Activated CD8-positive, alpha-beta memory T cell treated with anti-CD3 and anti-CD28 coated beads for 36 hours (primary cell): ENCODE measurements at regions not wholly inside any gene's neighbourhood (a gene's known extent, or its start where the extent isn't known, plus 50 kb on each side); places are given as distances from the start of the nearest gene placed in this dataset.
"Not testable (repeated sequence)": the region's sequence is repeated elsewhere in the genome, so short reads cannot be mapped to it uniquely, and the experiment has no call there.

Source experiments
- CTCF ChIA-PET: fragments of 350-600 bp; sonication (Branson Sonifier 250); formaldehyde crosslinking; loops from one replicate; lab custom pipeline; 2021; ENCODE audit warnings: antibody characterized with exemption; lab: Charles Lee
- POLR2A ChIA-PET: fragments of 350-600 bp; sonication (Branson Sonifier 250); formaldehyde crosslinking; loops from one replicate; lab custom pipeline; 2021; ENCODE audit warnings: antibody characterized with exemption; lab: Charles Lee

DNA sequence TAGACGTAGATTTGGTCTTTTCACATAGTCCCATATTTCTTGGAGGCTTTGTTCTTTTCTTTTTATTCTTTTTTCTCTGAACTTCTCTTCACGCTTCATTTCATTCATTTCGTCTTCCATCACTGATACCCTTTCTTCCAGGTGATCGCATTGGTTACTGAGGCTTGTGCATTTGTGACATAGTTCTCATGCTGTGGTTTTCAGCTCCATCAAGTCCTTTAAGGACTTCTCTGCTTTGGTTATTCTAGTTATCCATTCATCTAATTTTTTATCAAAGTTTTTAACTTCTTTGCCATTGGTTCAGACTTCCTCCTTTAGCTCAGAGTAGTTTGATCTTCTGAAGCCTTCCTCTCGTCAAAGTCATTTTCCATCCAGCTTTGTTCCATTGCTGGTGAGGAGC lies 125.8 kb downstream of the PRL start:
- POLR2A ChIA-PET, CTCF ChIA-PET: not testable (repeated sequence)

DNA sequence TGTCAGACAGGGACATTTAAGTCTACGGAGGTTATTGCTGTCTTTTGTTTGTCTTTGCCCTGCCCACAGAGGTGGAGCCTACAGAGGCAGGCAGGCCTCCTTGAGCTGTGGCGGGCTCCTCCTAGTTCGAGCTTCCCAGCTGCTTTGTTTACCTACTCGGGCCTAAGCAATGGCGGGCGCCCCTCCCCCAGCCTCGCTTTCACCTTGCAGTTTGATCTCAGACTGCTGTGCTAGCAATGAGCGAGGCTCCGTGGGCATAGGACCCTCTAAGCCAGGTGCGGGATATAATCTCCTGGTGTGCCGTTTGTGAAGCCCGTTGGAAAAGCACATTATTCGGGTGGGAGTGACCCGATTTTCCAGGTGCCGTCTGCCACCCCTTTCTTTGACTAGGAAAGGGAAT lies 125.0 kb downstream of the PRL start:
- CTCF ChIA-PET, POLR2A ChIA-PET: not testable (repeated sequence)

DNA sequence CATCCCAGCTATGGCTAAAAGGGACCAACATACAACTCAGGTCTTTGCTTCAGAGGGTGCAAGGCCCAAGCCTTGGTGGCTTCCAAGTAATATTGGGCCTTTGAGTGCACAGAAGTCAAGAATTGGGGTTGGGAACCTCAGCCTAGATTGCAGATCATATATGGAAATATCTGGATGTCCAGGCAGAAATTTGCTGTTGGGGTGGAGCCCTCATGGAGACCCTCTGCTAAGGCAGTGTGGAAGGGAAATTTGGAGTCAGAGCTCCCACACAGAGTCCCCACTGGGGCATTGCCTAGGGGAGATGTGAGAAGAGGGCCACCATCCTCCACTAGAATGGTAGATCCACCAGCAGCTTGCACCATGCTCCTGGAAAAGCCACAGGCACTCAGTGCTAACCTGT lies 123.5 kb downstream of the PRL start:
- POLR2A ChIA-PET, result no interaction called here
- CTCF ChIA-PET, result no interaction called here

DNA sequence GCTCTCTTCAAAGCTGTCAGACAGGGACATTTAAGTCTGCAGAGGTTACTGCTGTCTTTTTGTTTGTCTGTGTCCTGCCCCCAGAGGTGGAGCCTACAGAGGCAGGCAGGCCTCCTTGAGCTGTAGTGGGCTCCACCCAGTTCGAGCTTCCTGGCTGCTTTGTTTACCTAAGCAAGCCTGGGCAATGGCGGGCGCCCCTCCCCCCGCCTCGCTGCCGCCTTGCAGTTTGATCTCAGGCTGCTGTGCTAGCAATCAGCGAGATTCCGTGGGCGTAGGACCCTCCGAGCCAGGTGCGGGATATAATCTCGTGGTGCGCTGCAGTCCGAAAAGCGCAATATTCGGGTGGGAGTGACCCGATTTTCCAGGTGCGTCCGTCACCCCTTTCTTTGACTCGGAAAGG lies 116.6 kb downstream of the PRL start:
- CTCF ChIA-PET, POLR2A ChIA-PET: not testable (repeated sequence)

DNA sequence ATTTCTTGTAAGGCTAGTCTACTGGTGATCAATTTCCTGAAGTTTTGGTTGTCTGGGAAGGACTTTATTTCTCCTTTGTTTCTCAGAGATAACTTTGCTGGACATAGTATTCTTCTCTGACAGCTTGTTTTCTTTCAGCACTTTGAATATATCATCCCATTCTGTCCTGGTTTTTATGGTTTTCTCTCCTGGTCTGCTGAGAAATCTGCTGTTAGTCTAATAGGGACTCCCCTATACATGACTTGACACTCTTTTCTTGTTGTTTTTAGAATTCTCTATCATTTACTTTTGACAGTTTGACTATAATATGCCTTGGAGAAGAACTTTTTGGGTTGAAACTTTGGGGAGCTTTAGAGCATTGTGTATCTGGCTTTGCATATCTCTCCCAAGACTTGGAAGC lies 112.5 kb downstream of the PRL start:
- CTCF ChIA-PET, result no interaction called here

DNA sequence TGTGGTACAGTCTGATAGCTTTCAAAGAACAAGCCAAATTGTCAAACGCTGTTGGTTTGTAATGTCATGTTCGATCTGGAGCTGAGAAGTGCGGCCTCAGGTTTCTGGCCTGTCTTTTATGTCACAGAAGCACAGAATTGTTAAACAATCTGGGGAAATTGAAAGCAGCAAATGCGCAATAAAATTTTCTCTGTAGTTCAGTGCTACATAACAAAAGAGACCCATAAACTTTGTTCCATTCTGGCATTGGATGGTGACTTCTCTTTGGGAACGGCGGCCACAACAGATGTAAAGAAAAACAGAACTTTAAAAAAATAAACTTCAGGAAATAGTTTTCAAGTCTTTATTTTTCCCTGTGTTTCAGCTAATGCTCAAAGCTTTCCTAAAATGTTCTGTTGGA lies 106.9 kb downstream of the PRL start:
- CTCF ChIA-PET, result no interaction called here

More for the DNA sequence above, 112.5 kb downstream of the PRL start:
- POLR2A ChIA-PET, result no interaction called here

DNA sequence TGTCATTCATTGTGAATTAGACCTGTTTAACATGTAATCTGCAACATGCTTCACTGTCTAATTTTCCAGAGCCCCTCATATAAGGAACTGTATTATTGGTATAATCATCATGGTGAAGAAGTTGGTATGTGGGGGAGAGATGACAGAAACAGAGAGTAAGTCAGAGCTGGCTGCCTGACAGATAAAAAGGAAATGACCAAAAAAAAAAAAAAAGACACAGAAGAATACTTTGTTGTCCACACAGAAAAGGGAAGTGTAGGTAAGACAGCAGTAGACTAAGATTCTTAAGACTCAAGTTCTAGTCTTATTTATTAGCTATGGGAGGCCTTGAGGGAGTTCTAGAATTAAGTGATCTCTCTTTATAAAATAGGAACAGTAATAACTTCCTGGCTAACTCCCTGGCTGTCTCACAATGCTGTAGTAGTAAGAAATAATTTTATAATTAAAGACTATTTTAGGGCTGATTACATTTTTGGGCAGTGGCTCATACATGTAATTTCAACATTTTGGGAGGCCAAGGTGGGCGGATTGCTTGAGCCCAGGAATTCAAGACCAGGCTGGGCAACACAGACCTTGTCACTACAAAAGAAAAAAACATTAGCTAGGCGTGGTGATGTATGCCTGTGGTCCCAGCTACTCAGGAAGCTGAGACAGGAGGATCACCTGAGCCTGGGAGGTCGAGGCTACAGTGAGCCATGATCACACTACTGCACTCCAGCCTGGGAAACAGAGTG lies 102.5 kb downstream of the PRL start:
- ChIA-PET POLR2A (no interaction called here), CTCF (no interaction called here)

More for the DNA sequence above, 106.9 kb downstream of the PRL start:
- POLR2A ChIA-PET, result no interaction called here

DNA sequence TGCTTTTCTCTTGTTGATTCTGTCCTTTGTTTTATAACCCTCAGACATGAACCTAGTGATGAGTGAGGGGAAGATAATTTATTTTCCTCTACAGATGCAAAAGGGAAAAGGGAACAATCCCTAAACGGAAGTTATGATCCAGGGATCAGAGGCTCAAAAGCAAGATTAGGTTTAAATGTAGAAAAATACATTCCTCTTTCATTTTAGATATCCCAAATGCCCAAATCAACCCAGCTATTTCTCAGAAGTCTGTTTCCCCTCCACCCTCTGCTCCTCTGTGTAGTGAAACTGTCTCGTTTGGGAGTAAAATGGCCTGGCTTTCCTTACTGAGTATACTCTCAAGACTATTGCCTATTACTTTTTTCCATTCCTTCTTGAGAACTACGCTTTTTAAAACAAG lies 97.1 kb downstream of the PRL start:
- ChIA-PET CTCF (no interaction called here), POLR2A (no interaction called here)

DNA sequence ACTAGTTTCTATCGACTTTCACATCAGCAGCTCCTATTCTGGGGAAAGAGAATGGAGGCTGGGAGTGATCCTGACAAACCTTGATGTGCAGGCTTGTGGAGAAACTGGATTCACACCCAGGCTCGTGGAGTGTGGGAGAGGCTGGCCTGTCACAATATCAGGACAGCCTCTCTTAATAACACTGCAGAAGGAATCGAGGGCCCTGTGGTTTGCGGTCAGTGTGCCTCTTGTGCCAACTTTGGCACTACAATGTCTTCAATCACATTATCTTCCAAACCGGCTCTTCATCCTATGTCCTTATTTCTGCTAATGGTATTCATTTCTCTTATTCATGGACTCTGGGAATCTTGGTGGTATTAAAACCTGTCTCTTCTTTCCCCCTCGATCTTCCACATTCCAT lies 92.7 kb downstream of the PRL start:
- CTCF ChIA-PET, result no interaction called here
- POLR2A ChIA-PET, result no interaction called here

DNA sequence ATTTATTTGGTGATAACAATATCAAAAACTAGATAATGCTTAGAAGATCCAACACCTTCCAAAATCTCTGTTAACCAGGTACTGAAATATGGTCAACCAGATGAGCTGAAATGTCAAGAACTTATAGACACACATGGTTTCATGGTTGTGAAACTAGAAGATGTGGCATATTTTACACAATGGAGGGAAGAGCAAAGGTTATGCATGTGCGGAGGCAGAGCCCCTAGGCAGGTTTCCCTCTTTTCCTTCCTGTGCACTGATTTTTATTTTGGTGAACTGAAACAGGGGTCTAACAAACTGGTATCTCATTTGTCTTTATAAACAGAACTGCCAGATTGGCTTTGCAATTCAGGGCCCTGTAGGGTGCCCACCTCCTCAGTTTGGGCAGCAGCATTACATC lies 91.6 kb downstream of the PRL start:
- ChIA-PET POLR2A (no interaction called here), CTCF (no interaction called here)

DNA sequence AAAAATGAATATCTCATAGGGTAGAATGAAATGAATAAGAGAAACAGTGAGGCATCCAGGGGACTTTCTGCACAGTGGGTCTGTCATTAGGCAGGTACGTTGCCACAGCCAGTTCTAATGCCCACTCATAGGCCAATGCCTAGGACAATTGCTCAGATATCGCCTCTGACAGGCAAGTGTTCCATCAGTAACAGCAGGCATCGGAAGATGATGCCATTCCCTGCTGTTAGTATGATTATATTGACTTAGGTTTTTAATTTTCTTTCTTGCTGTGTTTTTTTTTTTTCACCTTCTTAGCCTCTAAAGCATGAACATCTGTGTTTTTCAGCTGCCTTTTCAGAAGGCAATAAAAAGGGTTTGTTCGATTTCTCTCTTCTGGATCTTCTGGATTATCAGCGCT lies 90.7 kb downstream of the PRL start:
- ChIA-PET CTCF (no interaction called here), POLR2A (no interaction called here)

DNA sequence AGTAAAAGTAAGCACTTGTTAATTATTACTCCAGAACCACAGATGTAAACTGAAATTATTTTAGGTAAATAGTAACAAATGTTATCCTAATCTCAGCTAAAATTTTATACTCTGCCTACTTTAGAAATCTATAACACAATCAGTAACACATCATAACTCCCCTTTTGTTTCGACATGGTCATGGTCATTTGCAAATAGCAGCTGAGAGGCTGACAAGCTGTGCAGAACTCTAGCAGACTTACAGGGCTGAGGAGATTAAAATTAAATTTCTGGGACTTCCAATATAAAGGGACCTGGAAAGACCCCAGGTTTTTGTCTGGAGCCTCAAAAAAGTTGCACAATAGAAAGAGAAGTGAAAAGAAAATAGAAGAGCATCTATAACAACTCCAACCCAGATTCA lies 88.8 kb downstream of the PRL start:
- CTCF ChIA-PET, result no interaction called here
- POLR2A ChIA-PET, result no interaction called here

DNA sequence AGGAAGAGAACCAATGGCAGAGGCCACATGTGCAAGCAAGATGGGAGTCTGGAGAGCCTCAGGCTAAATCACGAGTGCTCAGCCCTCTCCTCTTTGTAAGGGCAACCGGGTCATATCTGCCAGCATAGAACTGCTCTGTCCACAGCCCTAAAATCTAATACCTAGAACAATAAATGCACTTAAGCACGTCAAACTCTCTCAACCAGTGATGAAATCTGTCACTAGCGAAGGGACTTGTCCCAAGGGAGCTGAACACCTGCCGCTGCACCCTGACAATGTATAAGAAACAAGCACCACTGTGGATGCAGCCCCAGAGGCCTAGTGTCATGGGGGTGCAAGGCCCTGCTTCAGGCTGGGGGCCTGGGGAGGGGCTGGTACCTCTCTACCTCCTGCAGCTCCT lies 82.5 kb downstream of the PRL start:
- CTCF ChIA-PET, result no interaction called here
- POLR2A ChIA-PET, result no interaction called here

DNA sequence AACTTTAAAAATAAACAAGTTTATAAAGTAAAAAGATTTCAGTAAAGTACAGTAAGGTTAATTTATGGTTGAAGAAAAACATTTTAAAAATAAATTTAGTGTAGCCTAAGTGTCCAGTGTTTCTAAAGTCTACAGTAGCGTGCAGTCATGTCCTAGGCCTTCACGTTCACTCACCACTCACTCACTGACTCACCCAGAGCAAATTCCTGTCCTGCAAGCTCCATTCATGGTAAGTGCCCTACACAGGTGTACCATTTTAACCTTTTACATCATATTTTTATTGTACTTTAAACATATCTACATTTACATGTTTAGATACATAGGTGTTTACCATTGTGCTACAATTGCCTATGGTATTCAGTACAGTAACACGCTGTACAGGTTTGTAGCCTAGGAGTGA lies 81.4 kb downstream of the PRL start:
- POLR2A ChIA-PET, CTCF ChIA-PET: not testable (repeated sequence)

DNA sequence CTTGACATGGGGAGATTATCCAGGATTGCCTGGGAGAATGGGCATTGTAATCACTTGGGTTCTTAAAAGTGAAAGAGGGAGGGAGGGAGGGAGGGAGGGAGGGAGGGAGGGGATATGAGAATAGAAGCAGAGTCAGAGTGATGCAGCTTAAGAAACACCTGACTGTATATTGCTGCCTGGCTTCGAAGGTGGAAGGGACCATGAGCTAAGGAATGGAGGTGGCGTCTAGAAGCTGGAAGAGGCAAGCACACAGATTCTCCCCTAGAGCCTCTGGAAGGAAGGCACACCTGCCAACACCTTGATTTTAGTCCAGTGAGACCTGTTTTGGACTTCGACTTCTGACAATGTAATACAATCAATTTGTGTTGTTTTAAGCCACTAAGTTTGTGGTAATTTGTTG lies 78.4 kb downstream of the PRL start:
- CTCF ChIA-PET, result no interaction called here
- POLR2A ChIA-PET, result no interaction called here

DNA sequence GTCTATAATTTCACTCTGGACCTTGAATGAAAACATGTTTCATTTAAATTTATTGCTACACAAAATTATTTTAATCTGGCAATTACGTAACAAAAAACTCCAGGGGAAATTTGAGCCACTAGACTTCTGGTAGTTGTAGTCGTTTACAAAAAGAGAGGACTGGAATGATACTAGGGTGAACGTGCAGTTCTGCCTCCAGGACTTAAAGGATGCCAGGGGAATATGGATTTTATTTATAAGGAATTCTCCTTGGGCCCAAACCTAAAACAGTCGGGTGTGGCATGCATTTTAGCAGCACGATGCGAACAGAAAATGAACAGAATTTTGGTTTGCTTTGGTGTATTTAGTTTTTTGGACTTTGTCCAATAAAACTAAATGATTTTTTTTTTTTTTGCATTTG lies 76.9 kb downstream of the PRL start:
- ChIA-PET POLR2A (no interaction called here), CTCF (no interaction called here)

DNA sequence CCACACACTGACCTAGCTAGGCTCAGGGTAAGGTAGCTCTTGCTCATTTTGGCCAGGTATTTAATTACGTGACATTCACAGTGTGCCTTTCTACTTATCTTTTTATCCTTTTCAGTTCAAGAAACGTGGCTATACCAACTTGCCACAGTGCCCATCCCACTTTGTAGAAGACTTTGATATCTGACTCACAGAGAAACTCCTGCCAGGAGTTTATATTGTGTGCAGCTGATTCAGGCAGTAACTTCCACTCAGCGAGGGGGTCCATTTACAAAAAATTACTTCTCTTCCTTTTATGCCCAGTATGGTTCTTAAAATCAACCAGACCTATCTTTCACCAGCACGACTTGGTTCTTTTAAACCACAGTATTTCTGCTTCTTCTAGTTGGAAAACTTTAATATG lies 75.6 kb downstream of the PRL start:
- POLR2A ChIA-PET, result no interaction called here
- CTCF ChIA-PET, result no interaction called here

DNA sequence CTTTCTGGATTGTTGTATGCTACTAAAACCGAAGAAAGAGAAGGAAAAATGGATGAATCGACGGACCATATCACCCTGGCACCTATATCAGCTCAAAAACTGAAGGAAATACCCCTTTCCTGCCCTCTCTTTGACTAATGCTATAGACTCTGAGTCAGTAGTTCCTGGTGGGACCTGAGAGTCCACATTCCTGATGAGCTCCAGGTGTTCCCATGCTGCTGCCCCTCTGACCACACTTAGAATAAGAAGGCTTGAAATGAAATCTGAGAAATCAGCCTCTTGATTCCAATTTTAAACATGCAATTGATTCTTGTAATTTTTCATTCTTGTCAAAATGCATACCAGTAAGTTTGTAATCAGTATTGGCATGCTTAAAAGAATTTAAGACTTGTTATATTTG lies 75.2 kb downstream of the PRL start:
- CTCF ChIA-PET, result no interaction called here
- POLR2A ChIA-PET, result no interaction called here

DNA sequence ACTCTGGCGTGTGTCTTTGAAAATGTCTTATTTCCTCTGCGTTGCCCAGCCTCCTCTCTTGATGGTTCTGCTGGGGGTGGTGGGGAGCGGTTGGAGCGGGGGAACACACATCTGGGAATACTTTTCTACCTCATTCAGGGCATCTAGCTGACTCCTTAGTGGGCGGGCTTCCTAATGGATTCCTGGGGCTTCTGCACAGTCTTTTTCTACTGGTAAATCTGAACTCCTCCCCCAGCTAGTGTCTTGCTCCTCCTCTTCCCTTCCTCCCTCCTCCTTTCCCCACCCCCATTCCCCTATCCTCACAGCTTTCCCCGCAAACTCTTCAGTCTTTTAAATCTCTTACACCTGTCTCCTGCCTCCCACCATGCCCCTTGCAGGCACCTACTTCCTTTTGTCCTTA lies 74.4 kb downstream of the PRL start:
- ChIA-PET POLR2A (no interaction called here), CTCF (no interaction called here)

DNA sequence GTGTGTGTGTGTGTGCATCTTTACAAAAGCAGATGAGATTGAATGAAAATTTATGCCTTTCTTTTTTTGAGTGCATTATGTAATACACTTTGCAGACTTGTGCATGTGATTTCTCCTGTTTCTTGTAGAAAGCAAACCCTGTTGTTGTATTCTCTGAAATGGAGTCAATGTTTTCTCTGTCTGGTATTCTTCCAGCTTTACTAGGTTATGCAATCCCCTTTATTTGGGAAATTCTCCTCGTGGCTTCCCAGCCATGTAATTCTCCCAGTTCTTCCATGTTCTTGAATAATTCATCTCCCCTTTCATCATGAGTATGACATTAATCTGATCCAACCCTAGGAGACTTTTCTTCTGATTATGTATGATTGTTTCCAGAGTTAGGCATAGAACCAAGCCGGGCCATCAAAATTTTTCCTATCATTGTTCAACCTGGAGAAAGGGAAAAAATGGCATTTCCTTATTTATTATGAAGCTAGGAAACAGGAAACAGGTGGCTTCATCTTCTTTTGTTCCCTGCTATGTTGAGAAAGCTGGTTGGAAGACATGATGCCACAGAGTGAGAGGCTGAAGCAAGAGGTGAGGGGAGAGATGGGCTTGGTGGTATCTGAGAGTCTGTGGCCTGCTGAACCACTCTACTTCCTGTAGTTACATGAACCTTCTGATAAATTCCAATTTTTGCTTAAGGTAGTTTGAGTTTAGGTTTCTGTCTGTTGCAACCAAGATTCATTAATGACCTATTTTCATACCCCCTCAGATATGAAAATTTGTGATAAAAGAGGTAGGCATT lies 68.8 kb downstream of the PRL start:
- CTCF ChIA-PET, result no interaction called here
- POLR2A ChIA-PET, result no interaction called here

DNA sequence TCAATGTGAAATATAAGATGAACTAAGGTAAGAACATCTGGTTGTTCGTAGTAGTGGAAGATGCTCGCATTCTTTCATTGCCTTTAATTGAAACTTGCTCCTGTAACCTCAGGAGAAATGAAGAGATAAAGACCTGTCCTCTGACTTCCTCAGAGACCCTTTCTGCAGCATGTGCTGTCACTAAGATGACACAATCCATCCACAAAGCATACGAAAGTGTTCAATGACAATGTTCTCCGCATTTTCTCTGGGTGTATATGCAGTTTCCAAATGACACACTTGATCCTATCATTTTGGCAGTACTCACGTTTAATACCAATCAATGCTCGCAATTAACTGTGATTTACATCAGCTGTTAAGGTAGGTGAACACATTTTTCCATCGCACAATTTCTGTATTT lies 65.8 kb downstream of the PRL start:
- ChIA-PET POLR2A (no interaction called here), CTCF (no interaction called here)
